HG02759 (cell line): ENCODE measurements at regions not wholly inside any gene's neighbourhood (a gene's known extent, or its start where the extent isn't known, plus 50 kb on each side); places are given as distances from the start of the nearest gene placed in this dataset.

Experiments used
- ATAC-seq: cut with Tn5 transposase; IDR thresholded peaks from one replicate; pipeline ENCODE4 v1.9.1; 2021; ENCODE audit warnings: mild to moderate bottlenecking, moderate library complexity; ENCODE audit not compliant: unreplicated experiment

DNA sequence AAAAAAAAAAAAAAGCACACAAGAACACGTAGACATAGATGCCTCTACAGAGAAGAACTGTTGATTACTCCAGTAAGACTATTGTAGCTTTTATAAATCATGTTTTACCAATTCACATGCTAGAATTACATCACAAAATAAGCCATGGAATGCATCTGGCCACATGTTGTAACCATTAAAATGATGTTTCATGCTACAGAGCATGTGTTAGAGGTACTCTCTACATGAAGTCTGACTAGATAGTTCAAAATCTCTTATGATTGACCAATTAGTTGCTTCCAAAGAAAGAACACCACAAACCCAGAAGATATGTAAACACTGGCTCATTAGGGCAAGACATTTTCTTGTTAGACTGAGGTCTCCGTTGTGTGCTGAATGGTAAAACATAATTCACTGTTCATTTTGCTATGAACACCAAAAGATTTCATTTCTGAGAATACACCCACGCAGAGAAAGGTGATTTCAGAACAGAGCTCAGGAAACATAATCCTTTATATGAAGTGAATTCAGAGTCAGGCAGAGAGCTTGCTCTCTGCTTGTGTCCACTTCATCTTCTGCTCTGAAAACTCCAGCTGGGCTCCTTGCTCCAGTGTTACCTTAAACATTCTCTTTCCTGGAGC, 411.4 kb upstream of the SOX9 start:
- ATAC-seq = no peak

DNA sequence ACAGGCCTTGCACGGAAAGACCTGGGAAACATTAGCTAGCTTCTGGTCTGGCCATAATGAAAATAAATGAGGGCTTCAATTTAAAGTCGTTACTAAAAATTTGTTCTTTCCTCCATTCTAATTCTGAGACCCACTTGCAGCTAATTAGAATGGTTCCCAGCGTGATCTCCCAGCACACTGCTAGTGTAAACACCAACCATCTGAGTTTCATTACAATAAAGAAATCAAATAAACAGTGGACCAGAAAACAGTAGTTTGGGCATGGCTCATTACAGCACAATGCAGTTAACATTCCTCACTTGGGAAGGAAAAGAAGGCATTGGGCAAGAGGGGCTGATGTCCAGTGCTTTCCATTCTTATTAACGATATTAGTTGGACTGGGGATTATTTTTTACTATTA, 410.9 kb upstream of the SOX9 start:
- ATAC-seq = no peak

DNA sequence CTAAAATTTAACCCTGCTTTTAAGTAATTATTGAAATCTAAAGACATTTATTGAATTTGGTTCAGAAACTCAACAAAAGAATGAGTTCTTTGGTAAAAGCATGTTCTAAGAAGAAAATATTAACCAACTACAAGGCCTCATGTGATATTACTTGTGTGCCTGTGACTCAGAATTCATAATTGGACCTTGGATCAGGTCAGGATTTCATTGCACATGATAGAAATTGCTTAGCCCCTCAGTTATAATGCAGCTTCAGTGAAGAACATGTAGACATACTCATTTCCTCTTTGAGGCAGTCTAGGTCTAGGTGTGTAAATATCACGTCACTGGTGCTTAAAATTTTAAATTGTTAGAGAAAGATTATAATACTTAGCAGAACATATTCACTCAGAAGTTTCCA, 410.0 kb upstream of the SOX9 start:
- ATAC-seq = no peak

DNA sequence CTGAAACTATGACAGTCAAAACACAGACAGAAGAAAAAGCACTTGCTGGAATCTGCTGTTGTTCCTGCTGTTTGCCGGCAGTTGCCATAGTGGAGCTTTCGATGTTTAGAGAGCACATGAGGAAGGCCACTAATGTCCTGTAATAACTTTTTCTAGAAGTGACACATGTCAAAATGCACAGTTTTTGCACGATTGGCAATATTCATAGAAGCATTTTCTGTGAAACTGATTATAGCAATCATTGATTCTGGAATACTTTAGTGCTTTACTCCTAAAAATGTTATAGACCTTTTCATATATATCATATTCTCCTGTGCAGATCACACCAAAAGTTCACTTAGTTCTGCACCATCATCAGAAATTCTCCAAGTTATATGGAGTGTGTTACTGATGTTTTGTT, 407.0 kb upstream of the SOX9 start:
- ATAC-seq = no peak

DNA sequence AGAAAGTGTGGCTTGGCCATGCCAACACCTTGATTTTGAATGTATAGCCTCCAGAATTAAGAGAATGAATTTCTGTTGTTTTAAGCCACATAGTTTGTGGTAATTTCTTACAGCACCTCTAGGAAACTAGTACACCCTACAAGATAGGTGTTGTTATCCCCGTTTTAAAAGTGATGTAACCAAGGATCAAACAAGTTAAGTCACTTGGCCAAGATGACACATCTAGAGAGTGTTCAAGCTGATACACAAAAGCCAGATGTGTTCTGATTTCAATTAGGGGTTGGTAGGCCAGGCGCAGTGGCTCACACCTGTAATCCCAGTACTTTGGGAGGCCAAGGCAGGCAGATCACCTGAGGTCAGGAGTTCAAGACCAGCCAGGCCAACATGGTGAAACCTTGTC, 396.5 kb upstream of the SOX9 start:
- no peak for ATAC-seq

- ATAC-seq = no peak
Measured at GRCh38 chr17:71725811-71726210, 395.0 kb upstream of the SOX9 start.

DNA sequence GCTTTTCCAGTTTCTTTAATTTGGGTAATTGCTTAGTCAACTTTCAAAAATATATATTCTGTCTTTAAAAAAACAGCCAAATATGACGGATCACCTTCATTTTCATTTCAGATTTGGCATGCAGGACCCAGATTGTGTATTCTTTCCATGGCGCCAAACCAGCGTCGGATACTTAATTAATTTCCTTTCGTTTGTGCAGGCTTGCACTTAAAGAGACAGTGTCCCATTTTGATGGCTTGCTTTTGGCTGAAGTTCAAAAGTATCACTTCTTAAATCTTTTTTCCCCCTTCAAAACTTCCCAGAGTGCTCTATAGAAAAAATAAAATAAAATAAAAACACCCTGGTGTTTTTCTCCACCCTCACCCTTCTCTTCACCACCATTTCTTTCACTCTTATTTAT, 394.5 kb upstream of the SOX9 start:
- ATAC-seq = no peak

DNA sequence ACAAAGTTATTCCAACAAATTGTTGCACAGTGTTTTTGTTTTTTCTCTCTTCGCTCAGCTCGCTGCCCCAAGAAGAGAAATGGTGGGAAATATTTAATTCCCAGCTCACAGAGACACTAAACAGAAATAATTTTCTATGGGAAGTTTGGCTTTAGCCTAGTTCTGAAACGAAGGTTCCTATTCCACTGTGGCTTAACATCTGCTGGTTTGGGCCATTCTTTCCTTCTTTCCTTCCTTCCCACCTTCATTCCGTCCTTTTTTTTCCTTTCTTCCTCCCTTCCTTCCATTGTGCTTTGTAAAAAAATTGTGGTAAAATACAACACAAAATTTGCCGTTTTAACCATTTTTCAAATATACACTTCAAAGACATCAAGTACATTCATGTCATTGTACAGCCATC, 393.5 kb upstream of the SOX9 start:
- no peak for ATAC-seq

DNA sequence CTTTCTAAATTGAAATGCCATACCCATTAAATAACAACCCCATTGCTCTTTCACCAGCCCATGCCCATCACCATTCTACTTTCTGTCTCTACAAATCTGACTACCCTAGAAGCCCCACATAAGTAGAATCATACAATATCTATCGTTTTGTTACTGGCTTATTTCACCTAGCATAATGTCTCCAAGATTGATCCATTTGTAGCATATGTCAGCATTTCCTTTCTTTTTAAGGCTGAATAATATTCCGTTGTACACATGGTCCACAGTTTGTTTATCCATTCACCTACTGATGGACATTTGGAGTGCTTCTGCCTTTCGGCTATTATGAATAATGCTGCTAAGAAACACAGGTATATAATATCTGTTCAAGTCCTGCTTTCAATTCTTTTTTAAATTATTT, 393.1 kb upstream of the SOX9 start:
- ATAC-seq = no peak

- ATAC-seq = no peak
Measured at GRCh38 chr17:71730871-71731270, 389.9 kb upstream of the SOX9 start.

DNA sequence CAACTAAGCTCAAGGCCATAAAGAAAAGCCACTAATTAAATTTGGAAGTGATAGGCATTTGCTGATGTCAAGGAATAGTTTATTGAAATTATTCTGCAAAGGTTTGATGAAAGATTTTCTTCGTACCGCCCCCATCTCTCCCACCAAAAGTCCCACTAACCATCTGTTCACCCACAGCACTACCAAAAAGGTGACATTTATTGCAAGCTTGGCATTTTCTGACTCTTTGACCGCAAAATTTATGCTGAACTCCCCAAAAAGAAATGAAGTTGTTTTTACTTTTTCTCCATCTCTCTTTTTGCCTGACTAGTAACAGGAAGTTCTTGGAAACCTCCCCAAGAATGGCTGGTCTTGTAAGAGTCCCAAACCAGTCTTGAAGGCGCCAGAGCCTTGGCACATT, 384.9 kb upstream of the SOX9 start:
- no peak for ATAC-seq

DNA sequence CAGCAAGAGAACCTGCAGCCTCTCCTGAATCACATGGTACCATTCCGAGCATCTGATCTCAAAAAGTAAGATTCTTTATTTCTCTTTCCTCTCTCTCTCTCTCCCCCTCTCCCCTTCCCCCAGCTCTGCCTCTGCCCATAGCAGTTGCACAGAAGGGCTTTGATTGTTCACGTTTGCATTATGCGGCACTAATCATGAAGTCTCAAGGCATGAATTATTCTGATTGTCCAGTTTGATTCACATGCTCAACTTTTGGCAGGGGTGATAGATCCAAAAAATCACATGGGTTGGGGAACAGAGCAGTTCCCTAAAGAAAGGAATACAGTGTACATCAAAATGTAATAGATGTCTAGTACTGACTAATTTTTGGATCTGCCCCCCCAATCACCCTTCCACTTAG, 380.0 kb upstream of the SOX9 start:
- no peak for ATAC-seq

GRCh38 chr17:71741836-71742235, 379.0 kb upstream of the SOX9 start:
- ATAC-seq = no peak

- no peak for ATAC-seq
Measured at GRCh38 chr17:71748872-71749271, 371.9 kb upstream of the SOX9 start.

GRCh38 chr17:71753070-71753469, 367.8 kb upstream of the SOX9 start:
- ATAC-seq = no peak

- ATAC-seq = no peak
Measured at GRCh38 chr17:71757156-71757555, 363.7 kb upstream of the SOX9 start.

- no peak for ATAC-seq
Measured at GRCh38 chr17:71757956-71758355, 362.9 kb upstream of the SOX9 start.

DNA sequence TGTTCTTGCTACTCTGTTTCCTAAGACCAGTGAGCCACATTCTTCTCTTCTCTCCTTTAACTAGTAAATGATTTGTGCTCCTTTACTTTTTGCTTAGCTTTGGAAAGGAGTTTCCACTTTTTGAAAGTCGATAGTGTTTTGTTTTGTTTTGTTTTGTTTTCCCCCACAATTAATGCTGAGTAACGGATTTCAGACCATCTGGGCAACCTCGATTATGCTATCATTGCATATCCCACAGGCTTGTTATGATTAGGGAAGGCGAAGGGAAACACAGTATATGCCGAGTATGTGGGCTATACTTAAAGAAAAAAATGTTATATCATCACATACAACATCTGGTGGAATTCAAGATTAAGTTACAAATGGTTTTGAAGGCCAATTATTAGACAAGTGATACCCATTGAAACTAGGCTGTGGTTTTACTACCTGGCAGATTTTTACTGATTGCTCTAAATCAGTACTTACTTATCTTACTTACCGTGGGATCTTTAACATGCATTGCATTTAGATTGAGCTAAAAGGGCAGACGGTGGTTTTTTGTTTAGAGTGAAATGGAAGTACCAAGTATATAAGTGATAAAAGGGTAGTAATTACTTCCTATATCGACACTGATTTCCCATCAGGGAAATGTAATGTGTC, 361.3 kb upstream of the SOX9 start:
- ATAC-seq = no peak

GRCh38 chr17:71760062-71760720, 360.6 kb upstream of the SOX9 start:
- ATAC-seq = no peak

DNA sequence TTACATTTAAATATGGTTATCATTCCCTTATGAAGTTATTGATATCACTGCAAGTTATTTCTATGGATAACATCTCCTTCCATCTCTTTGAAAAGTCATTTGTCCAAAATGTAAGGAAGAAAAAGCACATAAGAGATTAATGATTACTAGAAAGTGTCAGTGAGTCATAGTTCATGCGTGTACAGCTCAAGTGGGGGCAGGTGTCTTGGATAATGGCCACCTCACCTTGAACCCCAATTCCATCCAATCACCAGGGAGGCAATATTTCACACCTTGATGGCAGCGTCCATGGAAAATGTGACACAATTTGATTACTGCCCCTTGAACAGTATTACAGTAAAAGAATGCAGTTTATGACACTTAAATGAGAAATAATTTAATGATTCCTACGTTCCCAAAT, 358.3 kb upstream of the SOX9 start:
- ATAC-seq = no peak

DNA sequence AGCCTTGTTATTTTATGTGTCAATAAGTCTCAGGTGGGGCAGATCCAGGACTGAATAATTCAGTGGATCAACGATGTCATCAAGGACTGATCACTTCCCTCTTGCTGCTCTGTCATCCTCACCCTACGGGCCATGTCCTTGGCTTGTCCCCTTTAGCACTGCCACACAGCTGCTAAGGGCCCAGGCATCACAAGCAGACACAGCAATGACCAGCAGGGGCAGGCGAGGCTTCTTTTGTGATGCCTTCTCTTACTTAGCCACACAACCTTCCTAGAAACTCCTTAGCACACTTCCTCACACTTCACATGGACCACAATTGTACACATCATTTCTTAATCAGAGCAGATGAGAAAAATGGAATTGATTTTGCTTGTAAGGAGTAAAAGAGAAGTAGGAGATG, 356.3 kb upstream of the SOX9 start:
- no peak for ATAC-seq

DNA sequence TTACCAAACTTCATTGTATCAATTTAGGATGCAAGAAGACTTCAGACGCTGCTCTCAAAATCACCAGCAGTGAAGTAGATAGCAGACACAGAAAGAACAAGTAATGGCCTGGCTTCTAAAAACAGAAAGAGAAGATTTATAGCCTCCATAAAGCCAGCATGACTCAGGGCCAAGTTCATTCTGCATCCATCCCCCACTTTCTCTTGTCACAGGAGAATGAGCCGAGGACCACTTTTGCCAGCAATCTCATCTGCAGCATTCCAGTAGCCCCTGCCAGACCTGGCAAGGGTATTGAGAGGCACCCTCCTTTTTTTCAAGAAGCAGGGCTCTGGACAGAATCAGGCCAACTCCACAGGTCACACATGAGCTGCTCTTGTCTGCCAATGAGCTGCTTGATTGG, 355.4 kb upstream of the SOX9 start:
- ATAC-seq = no peak

GRCh38 chr17:71769850-71770249, 351.0 kb upstream of the SOX9 start:
- ATAC-seq = no peak
